WTC11 (cell line): ENCODE measurements at regions not wholly inside any gene's neighbourhood (a gene's known extent, or its start where the extent isn't known, plus 50 kb on each side); places are given as distances from the start of the nearest gene placed in this dataset.

ENCODE experiments used
- ATAC-seq: fragments of 200-7000 bp; cut with Tn5 transposase; 2 replicates; pipeline ENCODE4 v1.10.0; 2021; ENCODE audit warnings: mild to moderate bottlenecking, moderate library complexity
- CTCF ChIA-PET: fragments of 300-600 bp; sonication (Branson Sonifier 250); formaldehyde crosslinking; loops from one replicate; lab custom pipeline; 2021; ENCODE audit warnings: antibody characterized with exemption; lab: Charles Lee
- POLR2A ChIA-PET: fragments of 350-600 bp; sonication (Branson Sonifier 250); formaldehyde crosslinking; loops from one replicate; lab custom pipeline; 2021; ENCODE audit warnings: antibody characterized with exemption; lab: Charles Lee
- DNase-seq: peaks from one replicate; pipeline ENCODE4 v3.0.0; 2021; ENCODE audit warnings: low spot score
- H3K27ac Mint-ChIP-seq: 2 replicates; pipeline ENCODE4 v1.8.0; 2021; ENCODE audit warnings: mixed read lengths
- H3K27me3 Mint-ChIP-seq: 2 replicates; pipeline ENCODE4 v1.8.0; 2021; ENCODE audit warnings: low read depth, mild to moderate bottlenecking, moderate library complexity, mixed read lengths
- H3K36me3 Mint-ChIP-seq: 2 replicates; pipeline ENCODE4 v1.8.0; 2021; ENCODE audit warnings: mixed read lengths
- H3K4me1 Mint-ChIP-seq: 2 replicates; pipeline ENCODE4 v1.8.0; 2022; ENCODE audit warnings: mixed read lengths
- H3K4me3 Mint-ChIP-seq: 2 replicates; pipeline ENCODE4 v1.8.0; 2021; ENCODE audit warnings: mild to moderate bottlenecking, moderate library complexity, mixed read lengths
- H3K9me3 Mint-ChIP-seq: 2 replicates; pipeline ENCODE4 v1.8.0; 2021; ENCODE audit warnings: mixed read lengths
- ATF3 ChIP-seq: sonication (generic); formaldehyde crosslinking; conservative IDR thresholded peaks from 2 replicates; pipeline ENCODE4 v1.8.1; 2022; ENCODE audit warnings: mild to moderate bottlenecking, missing genetic modification reagents
- ATF6 ChIP-seq: sonication (generic); formaldehyde crosslinking; IDR thresholded peaks from 2 replicates; pipeline ENCODE4 v1.8.1; 2023; ENCODE audit warnings: mild to moderate bottlenecking, missing genetic modification reagents
- E2F1 ChIP-seq: sonication (generic); formaldehyde crosslinking; IDR thresholded peaks from 2 replicates; pipeline ENCODE4 v1.8.0; 2022; ENCODE audit warnings: mild to moderate bottlenecking, missing genetic modification reagents
- E2F5 ChIP-seq: sonication (generic); formaldehyde crosslinking; IDR thresholded peaks from 2 replicates; pipeline ENCODE4 v1.8.1; 2022; ENCODE audit warnings: mild to moderate bottlenecking, moderate library complexity, missing genetic modification reagents
- FOXP1 ChIP-seq: sonication (generic); formaldehyde crosslinking; IDR thresholded peaks from 2 replicates; pipeline ENCODE4 v1.8.0; 2022; ENCODE audit warnings: missing genetic modification reagents, mild to moderate bottlenecking, moderate library complexity, borderline replicate concordance
- GTF2I ChIP-seq: fragments of 250-450 bp; sonication (Bioruptor Pico); conservative IDR thresholded peaks from 2 replicates; pipeline ENCODE4 v1.4.0; 2021; ENCODE audit warnings: mild to moderate bottlenecking
- HMGA2 ChIP-seq: fragments of 250-450 bp; sonication (Bioruptor Pico); IDR thresholded peaks from 2 replicates; pipeline ENCODE4 v1.4.0; 2021; ENCODE audit warnings: mild to moderate bottlenecking, moderate library complexity
- IRF2 ChIP-seq: sonication (generic); formaldehyde crosslinking; IDR thresholded peaks from 2 replicates; pipeline ENCODE4 v1.8.0; 2022; ENCODE audit warnings: low read depth, missing genetic modification reagents, borderline replicate concordance
- JAZF1 ChIP-seq: fragments of 250-450 bp; sonication (Bioruptor Pico); IDR thresholded peaks from 2 replicates; pipeline ENCODE4 v1.9.0; 2021; ENCODE audit warnings: moderate library complexity, mild to moderate bottlenecking, inconsistent platforms
- MXD4 ChIP-seq: fragments of 250-450 bp; sonication (Bioruptor Pico); IDR thresholded peaks from 2 replicates; pipeline ENCODE4 v1.8.0; 2021; ENCODE audit warnings: mild to moderate bottlenecking, moderate library complexity, borderline replicate concordance
- RORB ChIP-seq: fragments of 250-450 bp; sonication (Bioruptor Pico); IDR thresholded peaks from 2 replicates; pipeline ENCODE4 v1.9.0; 2021; ENCODE audit warnings: mild to moderate bottlenecking
- SMAD4 ChIP-seq: sonication (generic); formaldehyde crosslinking; IDR thresholded peaks from 2 replicates; pipeline ENCODE4 v1.8.0; 2022; ENCODE audit warnings: mild to moderate bottlenecking, missing genetic modification reagents
- STAT6 ChIP-seq: sonication (generic); formaldehyde crosslinking; conservative IDR thresholded peaks from 2 replicates; pipeline ENCODE4 v1.8.1; 2023; ENCODE audit warnings: mild to moderate bottlenecking, low read depth, missing genetic modification reagents, moderate library complexity
- ZNF121 ChIP-seq: sonication (generic); formaldehyde crosslinking; IDR thresholded peaks from 2 replicates; pipeline ENCODE4 v1.8.0; 2023; ENCODE audit warnings: missing genetic modification reagents
- ZNF416 ChIP-seq: fragments of 250-450 bp; sonication (Bioruptor Pico); IDR thresholded peaks from 2 replicates; pipeline ENCODE4 v1.9.0; 2021; ENCODE audit warnings: mild to moderate bottlenecking, inconsistent platforms
- ZNF532 ChIP-seq: fragments of 250-450 bp; sonication (Bioruptor Pico); IDR thresholded peaks from 2 replicates; pipeline ENCODE4 v1.9.0; 2021; ENCODE audit warnings: mild to moderate bottlenecking, borderline replicate concordance

- no peak overlapping the region for H3K4me3 Mint-ChIP-seq
- CTCF ChIA-PET, result no interaction called here
Measured at GRCh38 chr16:86165479-86165878, 266.5 kb downstream of the IRF8 start.

GRCh38 chr16:86166414-86166813 lies 267.5 kb downstream of the IRF8 start:
- Mint-ChIP-seq H3K4me1 (no peaks in the 10 kb centered on the region), H3K27me3 (peaks cover 11% of the 10 kb centered on the region), H3K27ac (no peak overlapping the region), H3K9me3 (peaks cover 28% of the 10 kb centered on the region), H3K4me3 (no peak overlapping the region), H3K36me3 (peaks cover 15% of the 10 kb centered on the region)
- CTCF ChIA-PET, result interaction anchor here (1.1 kb wide), 1 partner anchor 331 kb away, joined by 5 read pairs; no protein-coding TSS in a partner anchor
- POLR2A ChIA-PET, result no interaction called here
- no peak for DNase-seq
- ATAC-seq, result no peak
- TF ChIP-seq E2F1 (CRISPR knock-in tag) (no peak), HMGA2 (no peak), JAZF1 (CRISPR knock-in tag) (no peak), E2F5 (CRISPR knock-in tag) (no peak), ATF6 (no peak), MXD4 (CRISPR knock-in tag) (no peak), ZNF416 (CRISPR knock-in tag) (no peak), ATF3 (CRISPR knock-in tag) (no peak), RORB (no peak)

More at GRCh38 chr16:86165479-86165878, 266.5 kb downstream of the IRF8 start:
- ATAC-seq (no peak), DNase-seq (no peak)
- peaks cover 28% of the 10 kb centered on the region for H3K9me3 Mint-ChIP-seq
- no peak for TF ChIP-seq GTF2I
- TF ChIP-seq ZNF121 (CRISPR knock-in tag), result no peak
- no peak for TF ChIP-seq IRF2 (CRISPR knock-in tag)
- no peak for TF ChIP-seq FOXP1 (CRISPR knock-in tag)
- TF ChIP-seq SMAD4 (CRISPR knock-in tag), result no peak
- no peak for TF ChIP-seq STAT6 (CRISPR knock-in tag)
- no peak for TF ChIP-seq ATF3 (CRISPR knock-in tag)
- no peak for TF ChIP-seq JAZF1 (CRISPR knock-in tag)
- no peak for TF ChIP-seq ZNF532 (CRISPR knock-in tag)
- H3K4me1 Mint-ChIP-seq, result no peaks in the 10 kb centered on the region
- POLR2A ChIA-PET, result no interaction called here
- H3K27me3 Mint-ChIP-seq, result peaks cover 11% of the 10 kb centered on the region
- no peak overlapping the region for H3K27ac Mint-ChIP-seq
- H3K36me3 Mint-ChIP-seq, result peaks cover 15% of the 10 kb centered on the region
